NCI-H146 (cell line): ENCODE measurements at regions not wholly inside any gene's neighbourhood (a gene's known extent, or its start where the extent isn't known, plus 50 kb on each side); places are given as distances from the start of the nearest gene placed in this dataset.

ENCODE experiments used
- DNase-seq: peaks from one replicate; lab custom pipeline; 2025; lab: John Stamatoyannopoulos, UW

GRCh38 chr7:24341691-24342413, 57.9 kb downstream of the NPY start:
- no peak for DNase-seq

GRCh38 chr7:24343614-24344013, 59.6 kb downstream of the NPY start:
- DNase-seq, result no peak

- DNase-seq, result no peak
Measured at GRCh38 chr7:24346129-24346528, 62.1 kb downstream of the NPY start.

GRCh38 chr7:24346716-24347115, 62.7 kb downstream of the NPY start:
- DNase-seq, result no peak

GRCh38 chr7:24349339-24349738, 65.3 kb downstream of the NPY start:
- DNase-seq, result no peak

GRCh38 chr7:24354456-24354855, 70.5 kb downstream of the NPY start:
- DNase-seq, result no peak

- no peak for DNase-seq
Measured at GRCh38 chr7:24356718-24357386, 72.9 kb downstream of the NPY start.

GRCh38 chr7:24361001-24361400, 77.0 kb downstream of the NPY start:
- no peak for DNase-seq

- DNase-seq, result no peak
Measured at GRCh38 chr7:24365606-24366005, 81.6 kb downstream of the NPY start.

GRCh38 chr7:24366876-24367275, 82.9 kb downstream of the NPY start:
- no peak for DNase-seq

- DNase-seq, result no peak
Measured at GRCh38 chr7:24368161-24368560, 84.2 kb downstream of the NPY start.

- no peak for DNase-seq
Measured at GRCh38 chr7:24370541-24370940, 86.6 kb downstream of the NPY start.

GRCh38 chr7:24372961-24373955, 89.3 kb downstream of the NPY start:
- no peak for DNase-seq

GRCh38 chr7:24378871-24379616, 95.1 kb downstream of the NPY start:
- DNase-seq, result no peak

GRCh38 chr7:24381894-24382505, 98.0 kb downstream of the NPY start:
- DNase-seq, result peak; percentile 51

GRCh38 chr7:24383055-24383454, 99.1 kb downstream of the NPY start:
- DNase-seq, result no peak

- DNase-seq, result no peak
Measured at GRCh38 chr7:24384362-24385030, 100.5 kb downstream of the NPY start.

- DNase-seq, result peak; percentile 6
Measured at GRCh38 chr7:24388212-24388611, 104.2 kb downstream of the NPY start.

- DNase-seq, result no peak
Measured at GRCh38 chr7:24390376-24391157, 106.6 kb downstream of the NPY start.

- no peak for DNase-seq
Measured at GRCh38 chr7:24392774-24393173, 108.8 kb downstream of the NPY start.
